D721Med (cell line): ENCODE measurements at regions not wholly inside any gene's neighbourhood (a gene's known extent, or its start where the extent isn't known, plus 50 kb on each side); places are given as distances from the start of the nearest gene placed in this dataset.

Experiments
- DNase-seq: peaks from one replicate; pipeline ENCODE4 v3.0.0; 2011; ENCODE audit warnings: low spot score; ENCODE audit not compliant: insufficient read length
- FAIRE-seq: peaks from 2 replicates; lab custom pipeline; 2011; peaks lifted over from hg19 to GRCh38; lab: Jason Lieb, UNC
- CTCF ChIP-seq: IDR thresholded peaks from 2 replicates; pipeline ENCODE4 v1.5.1; 2012; ENCODE audit warnings: mild to moderate bottlenecking, control low read depth; ENCODE audit not compliant: insufficient read depth; ENCODE audit errors: missing control alignments

GRCh38 chr14:34211732-34212131 lies 250.3 kb downstream of the SPTSSA start:
- no peak for FAIRE-seq
- no peak for TF ChIP-seq CTCF
- DNase-seq, result no peak

DNA sequence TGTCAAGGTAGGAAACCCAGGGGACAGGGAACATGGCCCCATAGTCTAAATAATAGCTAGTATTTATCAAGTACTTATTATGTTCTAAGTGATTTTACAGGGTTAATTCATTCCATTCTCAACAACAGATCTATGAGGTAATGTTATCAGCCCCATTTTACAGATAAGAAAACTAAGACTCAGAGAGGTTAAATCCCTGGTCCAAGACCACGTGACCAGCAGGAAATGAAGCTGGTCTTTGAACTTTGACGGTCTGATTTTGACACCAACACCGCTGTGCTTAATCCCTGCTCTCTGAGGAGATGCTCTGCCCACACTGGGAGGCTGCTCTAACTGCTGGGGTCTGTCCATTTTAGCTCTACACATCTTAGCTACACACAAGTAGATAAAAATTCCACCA lies 253.5 kb downstream of the SPTSSA start:
- FAIRE-seq, result no peak
- TF ChIP-seq CTCF, result no peak
- DNase-seq, result no peak

DNA sequence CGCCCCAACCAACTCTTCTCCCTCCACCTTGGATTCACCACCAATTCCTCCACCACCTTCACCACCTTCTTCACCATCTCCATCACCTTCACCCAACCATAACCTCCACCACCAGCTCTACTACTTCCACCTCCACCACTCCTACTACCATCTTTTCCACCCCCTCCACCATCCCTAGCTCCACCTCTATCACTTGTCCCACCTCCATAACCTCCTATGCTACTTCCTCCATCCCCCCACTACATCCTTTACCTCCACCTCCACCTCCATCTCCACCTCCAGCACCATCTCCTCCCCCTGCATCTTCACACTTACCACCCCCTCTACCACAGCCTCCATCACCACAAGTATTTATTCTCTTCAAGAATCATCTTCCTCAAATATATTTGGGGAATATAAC lies 254.9 kb upstream of the EGLN3 start:
- TF ChIP-seq CTCF, result no peak
- FAIRE-seq (no peak), DNase-seq (no peak)

- no peak for TF ChIP-seq CTCF
- DNase-seq (no peak), FAIRE-seq (no peak)
These were observed 253.9 kb upstream of the EGLN3 start for GRCh38 chr14:34204774-34205173.

DNA sequence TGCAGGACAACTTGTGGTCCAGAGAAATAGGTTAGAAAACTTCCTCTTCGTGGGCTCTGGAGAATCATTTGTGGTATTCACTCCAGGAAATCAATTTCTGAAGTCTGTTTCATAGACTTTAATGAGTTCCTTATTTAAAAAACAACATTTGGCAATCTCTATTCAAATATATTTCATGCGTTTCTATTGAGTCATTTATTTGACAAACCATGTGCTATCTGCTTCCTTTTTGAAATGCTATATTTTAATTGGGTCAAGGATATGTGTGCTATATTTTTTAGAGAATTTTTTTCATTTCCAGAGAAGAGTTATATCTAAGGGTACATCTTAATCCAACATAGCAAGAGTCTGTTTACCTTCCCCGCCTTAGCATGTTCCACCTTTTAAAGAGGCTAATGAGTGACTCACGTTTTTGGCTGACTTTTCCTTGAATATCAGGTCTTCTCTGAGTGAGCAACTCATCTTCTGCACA lies 252.4 kb upstream of the EGLN3 start:
- no peak for TF ChIP-seq CTCF
- DNase-seq (no peak), FAIRE-seq (no peak)

GRCh38 chr14:34201909-34202637 lies 251.2 kb upstream of the EGLN3 start:
- no peak for FAIRE-seq
- no peak for DNase-seq
- no peak for TF ChIP-seq CTCF

GRCh38 chr14:34199585-34199984 lies 248.7 kb upstream of the EGLN3 start:
- DNase-seq (no peak), FAIRE-seq (no peak)
- TF ChIP-seq CTCF, result no peak
